ENCODE measurements at regions not wholly inside any gene's neighbourhood (a gene's known extent, or its start where the extent isn't known, plus 50 kb on each side); places are given as distances from the start of the nearest gene placed in this dataset.

- no peak for TF ChIP-seq CTCF (IDR thresholded peaks at IDR 0.05; ENCODE audit: insufficient read depth, low read length, poor library complexity, severe bottlenecking)
- TF ChIP-seq EZH2phosphoT487 (conservative IDR thresholded peaks at IDR 0.05; ENCODE audit: low read length), result no peak
These were observed 1139.3 kb downstream of the BRD1 start for GRCh38 chr22:48688366-48688765.
